Activated T-helper 1 cell treated with anti-CD3 and anti-CD28 coated beads, Interleukin-12 subunit alpha, Interleukin-12 subunit beta, Interleukin-2, Interleukin-4 antibody, amounts not matched to agents 30 ng/mL and 10 ng/mL and 1 ng/mL, durations not matched to agents 14 hours and 24 hours and 36 hours (primary cell): ENCODE measurements at regions not wholly inside any gene's neighbourhood (a gene's known extent, or its start where the extent isn't known, plus 50 kb on each side); places are given as distances from the start of the nearest gene placed in this dataset.

Experiments
- DNase-seq: peaks from one replicate; pipeline ENCODE4 v3.0.0; 2021; ENCODE audit warnings: low spot score
- H3K27ac Mint-ChIP-seq: one replicate; pipeline ENCODE4 v1.8.0; 2021; ENCODE audit warnings: mild to moderate bottlenecking, mixed read lengths
- H3K27me3 Mint-ChIP-seq: one replicate; pipeline ENCODE4 v1.8.0; 2022; ENCODE audit warnings: mild to moderate bottlenecking, moderate library complexity, mixed read lengths; ENCODE audit not compliant: insufficient read depth
- H3K36me3 Mint-ChIP-seq: one replicate; pipeline ENCODE4 v1.8.0; 2021; ENCODE audit warnings: low read depth, mixed read lengths
- H3K4me1 Mint-ChIP-seq: one replicate; pipeline ENCODE4 v1.8.0; 2021; ENCODE audit warnings: low read depth, mixed read lengths
- H3K4me3 Mint-ChIP-seq: one replicate; pipeline ENCODE4 v1.8.0; 2021; ENCODE audit warnings: mild to moderate bottlenecking, moderate library complexity, mixed read lengths
- H3K9me3 Mint-ChIP-seq: one replicate; pipeline ENCODE4 v1.8.0; 2021; ENCODE audit warnings: mixed read lengths
- intact Hi-C: fragments of 100-400 bp; cut with micrococcal nuclease; formaldehyde crosslinking; loops from one replicate; pipeline ENCODE4 v1.15.1; 2024

GRCh38 chr15:62770752-62771151 lies 271.8 kb upstream of the TPM1 start:
- Mint-ChIP-seq H3K27me3 (no peaks in the 10 kb centered on the region), H3K4me1 (no peaks in the 10 kb centered on the region), H3K27ac (no peak overlapping the region), H3K9me3 (no peaks in the 10 kb centered on the region), H3K4me3 (no peak overlapping the region), H3K36me3 (no peaks in the 10 kb centered on the region)
- intact Hi-C loops = no loop called here
- DNase-seq = no peak

GRCh38 chr15:62771234-62771633 lies 271.3 kb upstream of the TPM1 start:
- intact Hi-C loops = no loop called here
- Mint-ChIP-seq H3K4me1 (no peaks in the 10 kb centered on the region), H3K9me3 (no peaks in the 10 kb centered on the region), H3K27me3 (no peaks in the 10 kb centered on the region), H3K36me3 (no peaks in the 10 kb centered on the region), H3K27ac (no peak overlapping the region), H3K4me3 (no peak overlapping the region)
- DNase-seq = no peak

- Mint-ChIP-seq H3K27me3 (no peaks in the 10 kb centered on the region), H3K36me3 (no peaks in the 10 kb centered on the region), H3K4me3 (no peak overlapping the region), H3K27ac (no peak overlapping the region), H3K9me3 (no peaks in the 10 kb centered on the region), H3K4me1 (no peaks in the 10 kb centered on the region)
- DNase-seq = no peak
- intact Hi-C loops = no loop called here
These were observed 269.0 kb upstream of the TPM1 start for GRCh38 chr15:62773369-62774165.

GRCh38 chr15:62775932-62776331 lies 266.6 kb upstream of the TPM1 start:
- DNase-seq = no peak
- Mint-ChIP-seq H3K27ac (no peak overlapping the region), H3K27me3 (no peaks in the 10 kb centered on the region), H3K4me1 (no peaks in the 10 kb centered on the region), H3K4me3 (no peak overlapping the region), H3K36me3 (no peaks in the 10 kb centered on the region), H3K9me3 (no peaks in the 10 kb centered on the region)
- intact Hi-C loops = no loop called here

GRCh38 chr15:62777671-62778070 lies 264.9 kb upstream of the TPM1 start:
- no peaks in the 10 kb centered on the region for H3K36me3 Mint-ChIP-seq
- H3K4me3 Mint-ChIP-seq = no peak overlapping the region
- H3K27me3 Mint-ChIP-seq = peaks cover 3% of the 10 kb centered on the region
- no peaks in the 10 kb centered on the region for H3K4me1 Mint-ChIP-seq
- H3K27ac Mint-ChIP-seq = no peak overlapping the region
- no peaks in the 10 kb centered on the region for H3K9me3 Mint-ChIP-seq
- intact Hi-C loops = no loop called here
- no peak for DNase-seq

- H3K4me1 Mint-ChIP-seq = no peaks in the 10 kb centered on the region
- peaks cover 3% of the 10 kb centered on the region for H3K27me3 Mint-ChIP-seq
- intact Hi-C loops = no loop called here
- no peak overlapping the region for H3K27ac Mint-ChIP-seq
- H3K36me3 Mint-ChIP-seq = no peaks in the 10 kb centered on the region
- H3K9me3 Mint-ChIP-seq = no peaks in the 10 kb centered on the region
- DNase-seq = no peak
- H3K4me3 Mint-ChIP-seq = no peak overlapping the region
These were observed 263.3 kb upstream of the TPM1 start for GRCh38 chr15:62779036-62779770.

- DNase-seq = no peak
- Mint-ChIP-seq H3K27me3 (peaks cover 3% of the 10 kb centered on the region), H3K27ac (no peak overlapping the region), H3K36me3 (no peaks in the 10 kb centered on the region), H3K9me3 (no peaks in the 10 kb centered on the region), H3K4me3 (no peak overlapping the region), H3K4me1 (no peaks in the 10 kb centered on the region)
- intact Hi-C loops = no loop called here
These were observed 262.6 kb upstream of the TPM1 start for GRCh38 chr15:62779899-62780298.

- intact Hi-C loops = no loop called here
- no peaks in the 10 kb centered on the region for H3K9me3 Mint-ChIP-seq
- H3K4me1 Mint-ChIP-seq = no peaks in the 10 kb centered on the region
- DNase-seq = no peak
- no peak overlapping the region for H3K27ac Mint-ChIP-seq
- no peak overlapping the region for H3K4me3 Mint-ChIP-seq
- H3K27me3 Mint-ChIP-seq = peaks cover 3% of the 10 kb centered on the region
- no peaks in the 10 kb centered on the region for H3K36me3 Mint-ChIP-seq
These were observed 261.5 kb upstream of the TPM1 start for GRCh38 chr15:62781081-62781497.

- Mint-ChIP-seq H3K4me3 (no peak overlapping the region), H3K9me3 (no peaks in the 10 kb centered on the region), H3K27ac (no peak overlapping the region), H3K36me3 (no peaks in the 10 kb centered on the region), H3K4me1 (no peaks in the 10 kb centered on the region), H3K27me3 (peaks cover 3% of the 10 kb centered on the region)
- no peak for DNase-seq
- intact Hi-C loops = loop anchor here (1.0 kb wide), 1 partner anchor 311 kb away; no protein-coding TSS in a partner anchor
These were observed 260.3 kb upstream of the TPM1 start for GRCh38 chr15:62782071-62782841.

- Mint-ChIP-seq H3K9me3 (no peaks in the 10 kb centered on the region), H3K4me1 (no peaks in the 10 kb centered on the region), H3K4me3 (no peak overlapping the region), H3K27ac (no peak overlapping the region), H3K27me3 (peaks cover 3% of the 10 kb centered on the region), H3K36me3 (no peaks in the 10 kb centered on the region)
- intact Hi-C loops = loop anchor here (1.0 kb wide), 1 partner anchor 310 kb away; no protein-coding TSS in a partner anchor
- no peak for DNase-seq
These were observed 259.7 kb upstream of the TPM1 start for GRCh38 chr15:62782896-62783295.

GRCh38 chr15:62783303-62783957 lies 259.1 kb upstream of the TPM1 start:
- intact Hi-C loops = no loop called here
- Mint-ChIP-seq H3K4me3 (no peak overlapping the region), H3K27ac (no peak overlapping the region), H3K36me3 (no peaks in the 10 kb centered on the region), H3K9me3 (no peaks in the 10 kb centered on the region), H3K4me1 (no peaks in the 10 kb centered on the region), H3K27me3 (peaks cover 3% of the 10 kb centered on the region)
- no peak for DNase-seq

- Mint-ChIP-seq H3K9me3 (no peaks in the 10 kb centered on the region), H3K36me3 (no peaks in the 10 kb centered on the region), H3K27ac (no peak overlapping the region), H3K4me3 (no peak overlapping the region), H3K27me3 (peaks cover 3% of the 10 kb centered on the region), H3K4me1 (no peaks in the 10 kb centered on the region)
- intact Hi-C loops = no loop called here
- no peak for DNase-seq
These were observed 256.4 kb upstream of the TPM1 start for GRCh38 chr15:62785881-62786828.
